Karpas-422 (cell line): ENCODE measurements at regions not wholly inside any gene's neighbourhood (a gene's known extent, or its start where the extent isn't known, plus 50 kb on each side); places are given as distances from the start of the nearest gene placed in this dataset.

ENCODE experiments used
- DNase-seq: peaks from one replicate; pipeline ENCODE4 v3.0.0-alpha.2; 2015
- H2AFZ ChIP-seq: fragments of 200-600 bp; sonication (generic); 2 replicates; pipeline ENCODE4 v1.6.1; 2014; ENCODE audit warnings: antibody characterized with exemption, low read length, mixed read lengths
- H3K27ac ChIP-seq: fragments of 200-600 bp; sonication (generic); 2 replicates; pipeline ENCODE4 v1.5.1; 2014; ENCODE audit warnings: mild to moderate bottlenecking, low read length, moderate library complexity
- H3K27me3 ChIP-seq: fragments of 200-600 bp; sonication (generic); 2 replicates; pipeline ENCODE4 v1.6.1; 2014; ENCODE audit warnings: low read length, mixed read lengths
- H3K36me3 ChIP-seq: fragments of 200-600 bp; sonication (generic); 2 replicates; pipeline ENCODE4 v1.6.1; 2014; ENCODE audit warnings: low read length, mixed read lengths; ENCODE audit not compliant: insufficient read depth
- H3K4me1 ChIP-seq: fragments of 200-600 bp; sonication (generic); 2 replicates; pipeline ENCODE4 v1.6.1; 2014; ENCODE audit warnings: mild to moderate bottlenecking, low read length, mixed read lengths
- H3K4me2 ChIP-seq: fragments of 200-600 bp; sonication (generic); 2 replicates; pipeline ENCODE4 v1.6.1; 2014; ENCODE audit warnings: low read length, low read depth, mild to moderate bottlenecking; ENCODE audit not compliant: poor library complexity, severe bottlenecking
- H3K4me3 ChIP-seq: fragments of 200-600 bp; sonication (generic); 2 replicates; pipeline ENCODE4 v1.5.1; 2014; ENCODE audit warnings: mild to moderate bottlenecking, antibody characterized with exemption, low read length, mixed read lengths
- H3K79me2 ChIP-seq: fragments of 200-600 bp; sonication (generic); 2 replicates; pipeline ENCODE4 v1.6.1; 2014; ENCODE audit warnings: mild to moderate bottlenecking, low read length, mixed read lengths
- H3K9ac ChIP-seq: fragments of 200-600 bp; sonication (generic); 2 replicates; pipeline ENCODE4 v1.6.0; 2014; ENCODE audit warnings: low read length
- H3K9me2 ChIP-seq: fragments of 200-600 bp; sonication (generic), shearing (Covaris generic); replicated peaks from 2 replicates; pipeline ENCODE4 v1.6.0; 2014; ENCODE audit warnings: mild to moderate bottlenecking, low read length, moderate library complexity; ENCODE audit not compliant: insufficient read depth
- H3K9me3 ChIP-seq: fragments of 300-700, 200-600 bp; sonication (generic); 2 replicates; pipeline ENCODE4 v1.6.1; 2014; ENCODE audit warnings: low read length, mixed read lengths
- H4K20me1 ChIP-seq: fragments of 200-600 bp; sonication (generic); 2 replicates; pipeline ENCODE4 v1.6.1; 2014; ENCODE audit warnings: mild to moderate bottlenecking, antibody characterized with exemption, low read length, low read depth; ENCODE audit not compliant: insufficient read depth

DNA sequence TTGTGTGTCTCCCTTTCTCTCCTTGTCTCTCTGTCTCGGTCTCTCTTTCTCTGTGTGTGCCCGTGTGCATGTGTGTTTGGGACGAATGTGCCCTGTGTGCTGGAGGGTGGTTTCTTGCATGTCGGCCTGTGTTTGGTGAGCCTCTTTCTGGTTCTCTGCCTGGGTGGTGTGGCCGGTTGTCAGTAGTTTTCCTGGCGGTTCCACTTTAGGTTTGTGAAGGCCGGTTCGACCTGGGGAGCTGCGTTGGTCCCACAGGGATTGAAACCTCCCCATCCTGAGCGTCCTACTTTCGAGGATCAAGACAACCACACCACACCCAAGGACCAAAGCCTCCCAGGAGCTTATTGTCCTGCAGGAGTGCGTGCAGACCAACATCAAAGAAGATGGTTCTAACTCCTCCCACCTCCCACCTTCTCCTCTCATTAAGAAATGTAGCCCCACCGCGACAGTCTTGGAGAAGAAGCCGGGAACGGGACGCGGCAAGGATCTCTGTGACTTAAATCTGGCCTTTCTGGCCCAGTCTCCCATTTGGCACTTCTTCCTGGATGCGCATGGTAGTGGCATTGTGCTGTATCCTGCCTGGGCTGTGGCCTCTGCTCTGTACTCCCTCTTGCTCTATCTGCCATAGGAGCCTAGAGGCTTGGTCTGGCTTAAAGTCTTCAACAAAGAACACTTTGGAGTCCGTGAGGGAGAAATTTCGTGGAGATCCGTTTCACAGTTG is 1685.0 kb downstream of the TP53TG3F start:
- no peaks in the 10 kb centered on the region for H4K20me1 ChIP-seq
- no peak for DNase-seq
- no peak overlapping the region for H3K4me2 ChIP-seq
- H3K27me3 ChIP-seq, result no peaks in the 10 kb centered on the region
- no peak overlapping the region for H3K4me3 ChIP-seq
- no peak overlapping the region for H2AFZ ChIP-seq
- H3K4me1 ChIP-seq, result no peaks in the 10 kb centered on the region
- no peak overlapping the region for H3K9ac ChIP-seq
- no peaks in the 10 kb centered on the region for H3K79me2 ChIP-seq
- peaks cover 26% of the 10 kb centered on the region; the same call in 1 of the 2 replicates for H3K9me3 ChIP-seq
- H3K27ac ChIP-seq, result no peak overlapping the region
- no peaks in the 10 kb centered on the region for H3K36me3 ChIP-seq
- no peaks in the 10 kb centered on the region for H3K9me2 ChIP-seq

- no peak overlapping the region for H3K4me3 ChIP-seq
- peaks cover 38% of the 10 kb centered on the region; the same call in 1 of the 2 replicates for H3K9me3 ChIP-seq
- H3K36me3 ChIP-seq, result no peaks in the 10 kb centered on the region
- H2AFZ ChIP-seq, result no peak overlapping the region
- no peaks in the 10 kb centered on the region for H4K20me1 ChIP-seq
- no peak overlapping the region for H3K4me2 ChIP-seq
- H3K9ac ChIP-seq, result no peak overlapping the region
- no peak overlapping the region for H3K27ac ChIP-seq
- H3K27me3 ChIP-seq, result no peaks in the 10 kb centered on the region
- H3K9me2 ChIP-seq, result no peaks in the 10 kb centered on the region
- H3K79me2 ChIP-seq, result no peaks in the 10 kb centered on the region
- no peak for DNase-seq
- H3K4me1 ChIP-seq, result no peaks in the 10 kb centered on the region
These were observed 1686.8 kb downstream of the TP53TG3F start for GRCh38 chr16:35146031-35146710.

DNA sequence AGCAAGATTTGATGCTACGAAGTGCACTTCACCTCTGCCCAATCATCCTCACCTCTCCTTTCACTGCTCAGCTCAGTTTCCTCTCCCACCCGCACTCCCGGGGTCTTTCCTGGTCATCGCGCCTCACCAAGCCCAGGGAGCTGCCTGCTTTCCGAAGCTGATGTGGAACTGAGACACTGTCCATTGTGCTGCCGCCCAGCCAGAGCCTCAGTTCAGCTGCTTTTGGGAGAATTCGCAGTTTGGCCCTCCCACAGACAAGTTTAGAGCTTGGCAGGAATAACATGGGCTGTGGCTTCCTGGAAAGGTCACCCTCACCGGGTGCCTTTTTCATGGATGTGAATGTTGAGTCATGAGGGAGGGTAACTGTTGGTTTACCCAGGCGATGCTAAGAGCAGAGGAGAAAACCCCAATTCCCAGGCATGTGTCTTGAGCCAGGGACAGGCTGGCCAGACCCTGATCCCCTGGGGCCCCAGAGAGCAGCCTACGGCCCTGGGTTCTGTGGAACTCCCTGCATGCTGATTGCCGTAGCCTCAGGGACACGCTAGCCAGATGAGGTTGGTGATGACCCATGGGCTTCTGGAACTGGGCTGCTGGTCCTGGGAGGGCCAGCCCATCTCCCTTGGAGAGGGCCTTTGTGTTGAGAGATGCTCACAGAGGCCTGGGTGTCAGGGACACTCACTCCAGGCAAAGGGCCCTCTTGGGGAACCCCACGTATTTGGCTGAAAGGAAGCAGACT is 1687.5 kb downstream of the TP53TG3F start:
- Histone ChIP-seq H3K4me3 (no peak overlapping the region), H3K79me2 (no peaks in the 10 kb centered on the region), H3K27me3 (no peaks in the 10 kb centered on the region), H3K4me1 (no peaks in the 10 kb centered on the region), H3K27ac (no peak overlapping the region), H3K9me2 (no peaks in the 10 kb centered on the region), H2AFZ (no peak overlapping the region), H3K9me3 (peaks cover 39% of the 10 kb centered on the region; the same call in 1 of the 2 replicates), H3K36me3 (no peaks in the 10 kb centered on the region), H4K20me1 (no peaks in the 10 kb centered on the region), H3K4me2 (no peak overlapping the region), H3K9ac (no peak overlapping the region)
- no peak for DNase-seq

- Histone ChIP-seq H3K79me2 (no peaks in the 10 kb centered on the region), H3K4me3 (no peak overlapping the region), H3K36me3 (no peaks in the 10 kb centered on the region), H3K4me1 (no peaks in the 10 kb centered on the region), H4K20me1 (no peaks in the 10 kb centered on the region), H3K27me3 (no peaks in the 10 kb centered on the region), H3K9me3 (peaks cover 46% of the 10 kb centered on the region), H3K4me2 (no peak overlapping the region), H3K9ac (no peak overlapping the region), H2AFZ (no peak overlapping the region), H3K9me2 (no peaks in the 10 kb centered on the region), H3K27ac (no peak overlapping the region)
- DNase-seq, result no peak
These were observed 1688.4 kb downstream of the TP53TG3F start for GRCh38 chr16:35147556-35148504.

DNA sequence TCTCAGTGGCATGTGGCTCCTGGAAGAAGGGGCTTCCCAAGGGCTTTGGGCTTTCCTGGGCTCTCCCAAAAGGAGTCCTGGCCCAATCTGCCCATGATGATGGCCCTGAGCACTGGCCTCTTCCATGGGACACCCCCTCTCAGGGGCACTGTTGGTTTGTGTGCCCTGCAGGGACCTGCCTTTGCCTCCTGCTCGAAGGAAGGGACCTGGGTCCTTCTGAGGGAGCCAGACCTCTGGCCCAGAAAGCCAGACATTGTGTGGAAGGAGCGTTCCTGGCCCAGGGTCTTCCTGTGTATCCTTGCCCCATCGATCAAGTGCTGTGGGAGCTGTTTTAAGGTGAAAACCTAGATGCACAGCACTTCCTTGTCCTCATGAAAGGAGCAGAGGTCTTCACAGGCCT is 1689.3 kb downstream of the TP53TG3F start:
- Histone ChIP-seq H3K4me3 (no peak overlapping the region), H3K27me3 (no peaks in the 10 kb centered on the region), H3K9ac (no peak overlapping the region), H3K9me2 (no peaks in the 10 kb centered on the region), H3K4me2 (no peak overlapping the region), H3K9me3 (peaks cover 46% of the 10 kb centered on the region), H4K20me1 (no peaks in the 10 kb centered on the region), H3K27ac (no peak overlapping the region), H3K36me3 (no peaks in the 10 kb centered on the region), H3K79me2 (no peaks in the 10 kb centered on the region), H3K4me1 (no peaks in the 10 kb centered on the region), H2AFZ (no peak overlapping the region)
- no peak for DNase-seq

- no peak for DNase-seq
- Histone ChIP-seq H3K4me2 (no peak overlapping the region), H3K27ac (no peak overlapping the region), H2AFZ (no peak overlapping the region), H3K4me3 (no peak overlapping the region), H3K9me2 (no peaks in the 10 kb centered on the region), H3K9me3 (peaks cover 44% of the 10 kb centered on the region), H3K27me3 (no peaks in the 10 kb centered on the region), H3K36me3 (no peaks in the 10 kb centered on the region), H3K4me1 (no peaks in the 10 kb centered on the region), H3K79me2 (no peaks in the 10 kb centered on the region), H4K20me1 (no peaks in the 10 kb centered on the region), H3K9ac (no peak overlapping the region)
These were observed 1690.1 kb downstream of the TP53TG3F start for GRCh38 chr16:35149550-35149949.

- Histone ChIP-seq H3K27me3 (no peaks in the 10 kb centered on the region), H3K27ac (no peak overlapping the region), H3K9me2 (no peaks in the 10 kb centered on the region), H2AFZ (no peak overlapping the region), H3K4me3 (no peak overlapping the region), H3K9me3 (peaks cover 46% of the 10 kb centered on the region), H3K4me1 (no peaks in the 10 kb centered on the region), H4K20me1 (no peaks in the 10 kb centered on the region), H3K79me2 (no peaks in the 10 kb centered on the region), H3K4me2 (no peak overlapping the region), H3K9ac (no peak overlapping the region), H3K36me3 (no peaks in the 10 kb centered on the region)
- no peak for DNase-seq
These were observed 1691.4 kb downstream of the TP53TG3F start for GRCh38 chr16:35150805-35151312.
